CD14-positive monocyte (primary cell): ENCODE measurements at regions not wholly inside any gene's neighbourhood (a gene's known extent, or its start where the extent isn't known, plus 50 kb on each side); places are given as distances from the start of the nearest gene placed in this dataset.

ENCODE experiments used
- DNase-seq, 3 donors: peaks; one replicate each; pipeline ENCODE4 v3.0.0-alpha.2; 2011 to 2022
- H2AFZ ChIP-seq: 2 replicates; pipeline ENCODE4 v1.6.0; 2012; ENCODE audit warnings: mild to moderate bottlenecking, low read depth, low read length, inconsistent platforms; ENCODE audit not compliant: insufficient read depth, poor library complexity, severe bottlenecking
- H3K27ac ChIP-seq, 2 donors: 1 replicate in 1 of 2; 2 replicates in 1 of 2; pipeline ENCODE4 v1.5.1; 2012 to 2013; ENCODE audit warnings: low read length in 2 of 2, control low read depth in 1 of 2, inconsistent platforms in 1 of 2, low read depth in 1 of 2, mild to moderate bottlenecking in 1 of 2
- H3K27me3 ChIP-seq, 2 donors: one replicate each; pipeline versions ENCODE4 v1.6.0 to v1.6.1; 2011 to 2013; ENCODE audit warnings: low read length in 2 of 2; ENCODE audit not compliant: control insufficient read depth in 2 of 2, insufficient read depth in 2 of 2
- H3K36me3 ChIP-seq, 2 donors: replicated peaks in 1 of 2; 1 replicate in 1 of 2; 2 replicates in 1 of 2; pipeline versions ENCODE4 v1.5.1 to v1.6.1; 2012 to 2013; ENCODE audit warnings: low read length in 2 of 2, control low read depth in 1 of 2, inconsistent platforms in 1 of 2, mild to moderate bottlenecking in 1 of 2; ENCODE audit not compliant: insufficient read depth in 2 of 2, control insufficient read depth in 1 of 2
- H3K4me1 ChIP-seq, 2 donors: 1 replicate in 1 of 2; 2 replicates in 1 of 2; pipeline versions ENCODE4 v1.5.1 to v1.6.1; 2012 to 2013; ENCODE audit warnings: low read length in 2 of 2, control low read depth in 1 of 2, inconsistent platforms in 1 of 2, mild to moderate bottlenecking in 1 of 2, moderate library complexity in 1 of 2; ENCODE audit not compliant: insufficient read depth in 2 of 2, control insufficient read depth in 1 of 2
- H3K4me2 ChIP-seq: replicated peaks from 2 replicates; pipeline ENCODE3; 2012; ENCODE audit warnings: low read length, moderate library complexity, mild to moderate bottlenecking; ENCODE audit not compliant: poor library complexity, severe bottlenecking; ENCODE audit errors: extremely low read depth
- H3K4me3 ChIP-seq, 3 experiments: fragments of 200-600 bp in 1 of 3; sonication (generic) in 1 of 3; replicated peaks in 1 of 3; 1 replicate in 2 of 3; 2 replicates in 1 of 3; pipeline ENCODE4 v1.5.1; 2011 to 2013; ENCODE audit warnings: low read length in 3 of 3, mild to moderate bottlenecking in 3 of 3, control low read depth in 2 of 3, low read depth in 2 of 3, inconsistent platforms in 1 of 3, moderate library complexity in 1 of 3
- H3K79me2 ChIP-seq: 2 replicates; pipeline ENCODE4 v1.6.0; 2012; ENCODE audit warnings: mild to moderate bottlenecking, control low read depth, inconsistent platforms, low read length, moderate library complexity; ENCODE audit not compliant: insufficient read depth
- H3K9ac ChIP-seq: 2 replicates; pipeline ENCODE4 v1.6.0; 2017; ENCODE audit warnings: low read length, mild to moderate bottlenecking; ENCODE audit not compliant: insufficient read depth, poor library complexity, severe bottlenecking
- H3K9me3 ChIP-seq, 2 donors: replicated peaks in 1 of 2; 1 replicate in 1 of 2; 2 replicates in 1 of 2; pipeline versions ENCODE4 v1.5.1 to v1.6.1; 2012 to 2013; ENCODE audit warnings: low read length in 2 of 2, control low read depth in 1 of 2; ENCODE audit not compliant: control insufficient read depth in 1 of 2, insufficient read depth in 1 of 2
- H4K20me1 ChIP-seq: 2 replicates; pipeline ENCODE4 v1.6.0; 2012; ENCODE audit warnings: mild to moderate bottlenecking, low read length, control low read depth, moderate library complexity; ENCODE audit not compliant: insufficient read depth
- H3K27ac Mint-ChIP-seq, 7 donors: one replicate each; pipeline ENCODE4 v1.8.0; 2020; ENCODE audit warnings: mild to moderate bottlenecking in 7 of 7, mixed read lengths in 7 of 7, moderate library complexity in 6 of 7, inconsistent platforms in 2 of 7
- H3K27me3 Mint-ChIP-seq, 3 donors: one replicate each; pipeline ENCODE4 v1.8.0; 2021 to 2022; ENCODE audit warnings: low read depth in 3 of 3, mild to moderate bottlenecking in 3 of 3, mixed read lengths in 3 of 3, moderate library complexity in 3 of 3, inconsistent platforms in 1 of 3
- H3K36me3 Mint-ChIP-seq, 2 donors: one replicate each; pipeline ENCODE4 v1.8.0; 2020; ENCODE audit warnings: mixed read lengths in 2 of 2, inconsistent platforms in 1 of 2, mild to moderate bottlenecking in 1 of 2
- H3K4me1 Mint-ChIP-seq: one replicate; pipeline ENCODE4 v1.8.0; 2020; ENCODE audit warnings: mild to moderate bottlenecking, mixed read lengths
- H3K4me3 Mint-ChIP-seq, 2 donors: one replicate each; pipeline ENCODE4 v1.8.0; 2020; ENCODE audit warnings: mild to moderate bottlenecking in 2 of 2, mixed read lengths in 2 of 2, moderate library complexity in 1 of 2
- H3K9me3 Mint-ChIP-seq, 7 donors: one replicate each; pipeline ENCODE4 v1.8.0; 2020 to 2022; ENCODE audit warnings: mixed read lengths in 7 of 7, mild to moderate bottlenecking in 6 of 7, moderate library complexity in 6 of 7, inconsistent platforms in 2 of 7
- CTCF ChIP-seq: fragments of 200-600 bp; IDR thresholded peaks from one replicate; pipeline ENCODE4 v1.8.0; 2022; ENCODE audit warnings: antibody characterized with exemption, mild to moderate bottlenecking
- WGBS: methylation state at CpG from one replicate; pipeline ENCODE4 v1.1.5; 2013; ENCODE audit warnings: missing lambda C conversion rate; ENCODE audit not compliant: insufficient coverage; 5-methylcytosine and 5-hydroxymethylcytosine counted together
- intact Hi-C, 2 donors: fragments of 100-400 bp; cut with micrococcal nuclease; formaldehyde crosslinking; loops; one replicate each; pipeline versions ENCODE4 v1.15.0 to v1.15.1; 2023

GRCh38 chr2:150030436-150031190 lies 443.0 kb upstream of the MMADHC start:
- Mint-ChIP-seq H3K36me3 (no peaks in the 10 kb centered on the region), H3K27ac (peak overlapping the region in 1 of 7 donors; percentile 33), H3K4me3 (no peak overlapping the region), H3K27me3 (no peaks in the 10 kb centered on the region), H3K4me1 (no peaks in the 10 kb centered on the region), H3K9me3 (peaks cover 0 to 2% (median 0%) of the 10 kb centered on the region in 7 donors)
- H3K4me2 ChIP-seq: no peak overlapping the region
- H4K20me1 ChIP-seq: no peaks in the 10 kb centered on the region
- H3K9ac ChIP-seq: no peak overlapping the region
- DNase-seq: no peak
- no peak overlapping the region for H3K27ac ChIP-seq
- H3K79me2 ChIP-seq: no peaks in the 10 kb centered on the region
- no peaks in the 10 kb centered on the region for H3K36me3 ChIP-seq
- H3K4me3 ChIP-seq: no peak overlapping the region
- H3K4me1 ChIP-seq: no peaks in the 10 kb centered on the region
- TF ChIP-seq CTCF: no peak
- no peaks in the 10 kb centered on the region for H3K27me3 ChIP-seq
- intact Hi-C loops: no loop called here
- 100% methylated on average over 2 of the region's 3 CpGs for WGBS
- no peak overlapping the region for H2AFZ ChIP-seq
- H3K9me3 ChIP-seq: peaks cover 4 to 8% of the 10 kb centered on the region in 2 donors

- no CpG with 5 or more reads among the region's 2 CpGs for WGBS
Observed at GRCh38 chr2:150028322-150028721, 440.7 kb upstream of the MMADHC start.

More at GRCh38 chr2:150028322-150028721, 440.7 kb upstream of the MMADHC start:
- H3K36me3 ChIP-seq: no peaks in the 10 kb centered on the region
- H3K9me3 ChIP-seq: no peaks in the 10 kb centered on the region
- no peak for TF ChIP-seq CTCF
- H3K4me1 ChIP-seq: no peaks in the 10 kb centered on the region
- H2AFZ ChIP-seq: no peak overlapping the region
- no peak overlapping the region for H3K9ac ChIP-seq
- H3K4me3 Mint-ChIP-seq: no peak overlapping the region
- H3K27me3 Mint-ChIP-seq: peaks cover 0 to 2% (median 0%) of the 10 kb centered on the region in 3 donors
- H3K9me3 Mint-ChIP-seq: peaks cover 0 to 2% (median 0%) of the 10 kb centered on the region in 7 donors
- no peaks in the 10 kb centered on the region for H3K4me1 Mint-ChIP-seq
- H3K27ac ChIP-seq: no peak overlapping the region
- no peaks in the 10 kb centered on the region for H3K36me3 Mint-ChIP-seq
- H3K27me3 ChIP-seq: no peaks in the 10 kb centered on the region
- no peak overlapping the region for H3K4me3 ChIP-seq
- intact Hi-C loops: no loop called here
- no peak overlapping the region for H3K27ac Mint-ChIP-seq
- no peaks in the 10 kb centered on the region for H3K79me2 ChIP-seq
- no peaks in the 10 kb centered on the region for H4K20me1 ChIP-seq
- no peak for DNase-seq
- no peak overlapping the region for H3K4me2 ChIP-seq
